Lower leg skin (tissue), 3 donors: ENCODE measurements at regions not wholly inside any gene's neighbourhood (a gene's known extent, or its start where the extent isn't known, plus 50 kb on each side); places are given as distances from the start of the nearest gene placed in this dataset.

Experiments
- CTCF ChIP-seq, 3 donors: fragments of 450-650 bp; IDR thresholded peaks; one replicate each; pipeline ENCODE4 v1.5.1; 2016; ENCODE audit warnings: antibody characterized with exemption in 3 of 3, mild to moderate bottlenecking in 3 of 3, moderate library complexity in 2 of 3
- POLR2A ChIP-seq, 2 donors: fragments of 450-650 bp; IDR thresholded peaks; one replicate each; pipeline ENCODE4 v1.6.1; 2016 to 2017; ENCODE audit warnings: antibody characterized with exemption in 2 of 2, mild to moderate bottlenecking in 1 of 2, moderate library complexity in 1 of 2

- TF ChIP-seq CTCF (IDR thresholded peaks at IDR 0.05), result no peak
- TF ChIP-seq POLR2A (IDR thresholded peaks at IDR 0.05), result no peak
Observed at GRCh38 chr4:41471126-41472071, 66.6 kb upstream of the LIMCH1 start.
